OCI-LY1 (cell line): ENCODE measurements at regions not wholly inside any gene's neighbourhood (a gene's known extent, or its start where the extent isn't known, plus 50 kb on each side); places are given as distances from the start of the nearest gene placed in this dataset.

Experiments used
- CTCF ChIP-seq: fragments of 200-600 bp; sonication (generic), shearing (Covaris generic); IDR thresholded peaks from 2 replicates; pipeline ENCODE4 v1.5.1; 2017; ENCODE audit warnings: mild to moderate bottlenecking, antibody characterized with exemption, low read length, moderate library complexity, mixed read lengths
- EZH2 ChIP-seq: fragments of 200-600 bp; sonication (generic), shearing (Covaris generic); IDR thresholded peaks from 2 replicates; pipeline ENCODE4 v1.8.0; 2017; ENCODE audit warnings: borderline replicate concordance, mixed run types, mild to moderate bottlenecking, antibody characterized with exemption, low read length, moderate library complexity, mixed read lengths

DNA sequence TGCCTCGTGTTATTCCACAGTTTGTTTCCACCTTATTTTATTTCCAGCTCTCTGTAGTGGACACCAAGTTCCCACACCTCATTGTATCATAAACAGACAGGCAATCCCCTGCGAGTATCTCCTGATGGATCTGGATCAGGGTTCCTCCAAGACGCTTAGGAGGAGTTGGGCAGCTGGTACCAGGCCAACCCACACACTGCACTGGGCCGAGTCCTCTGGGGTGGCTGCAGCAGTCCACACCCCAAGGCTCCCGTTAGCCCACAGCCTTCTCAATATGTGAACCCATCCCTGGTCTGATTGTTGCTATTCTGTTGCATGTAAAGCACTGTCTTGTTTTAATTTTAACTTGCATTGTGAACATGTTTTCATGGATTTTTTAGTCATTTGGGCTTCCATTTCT lies 178.8 kb upstream of the RAB6C start:
- TF ChIP-seq CTCF (no peak), EZH2 (no peak)
